GM12892 (cell line): ENCODE measurements at regions not wholly inside any gene's neighbourhood (a gene's known extent, or its start where the extent isn't known, plus 50 kb on each side); places are given as distances from the start of the nearest gene placed in this dataset.

ENCODE experiments used
- POLR2A ChIP-seq: IDR thresholded peaks from 2 replicates; pipeline ENCODE4 v1.6.1; 2011; ENCODE audit warnings: low read depth, low read length, control low read depth
- TAF1 ChIP-seq: IDR thresholded peaks from 2 replicates; pipeline ENCODE4 v1.6.1; 2011; ENCODE audit warnings: low read depth, mild to moderate bottlenecking, control low read depth, low read length, borderline replicate concordance

DNA sequence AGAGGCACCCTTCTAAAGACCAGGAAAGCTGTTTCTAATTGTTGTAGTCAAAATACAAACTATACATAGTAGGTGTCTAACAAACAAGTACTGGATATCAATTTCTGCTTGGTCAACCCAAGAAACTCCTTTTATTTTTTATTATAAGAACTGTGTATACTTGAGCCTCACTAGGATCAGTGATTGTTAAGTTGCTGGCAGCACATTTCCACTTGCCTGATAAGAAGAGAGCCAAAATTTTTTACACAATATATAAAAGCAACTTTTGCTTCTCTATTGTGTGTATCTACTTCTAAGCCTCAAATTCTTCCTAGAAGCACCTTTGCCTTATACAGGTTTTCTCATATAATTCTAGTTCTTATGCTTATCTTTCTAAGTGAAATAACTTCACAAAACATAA is 703.0 kb upstream of the EPHA5 start:
- TF ChIP-seq POLR2A (no peak), TAF1 (no peak)
